ENCODE measurements at regions not wholly inside any gene's neighbourhood (a gene's known extent, or its start where the extent isn't known, plus 50 kb on each side); places are given as distances from the start of the nearest gene placed in this dataset.

DNA sequence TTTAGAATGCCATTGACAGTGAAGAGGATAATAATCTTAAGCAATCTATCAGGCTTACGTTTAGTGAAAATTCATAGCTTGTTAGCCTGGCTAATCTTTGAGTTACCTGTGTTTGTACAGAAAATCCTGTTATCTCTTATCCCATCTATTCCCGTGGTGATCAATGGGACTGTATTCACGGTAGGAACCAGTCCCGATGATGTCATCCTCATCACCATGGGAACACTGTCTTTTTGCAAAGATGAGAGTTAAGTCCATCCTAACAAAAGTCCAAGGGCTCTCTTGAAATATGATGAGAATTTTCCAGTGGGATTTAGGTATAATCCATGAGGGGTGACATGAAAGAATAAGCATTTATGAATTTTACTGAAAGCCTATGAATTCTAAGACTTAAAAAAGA, 762.2 kb downstream of the ETS1 start:
- ChIA-PET POLR2A (no interaction called here), CTCF (no interaction called here)
- H3K4me1 Mint-ChIP-seq = no peaks in the 10 kb centered on the region
- no peak overlapping the region for H3K4me3 Mint-ChIP-seq
- H3K27me3 Mint-ChIP-seq = peaks cover 10 to 54% (median 38%) of the 10 kb centered on the region in 5 donors
- H3K27ac ChIP-seq (ENCODE audit: low read depth, low read length) = no peak overlapping the region
- H3K9me3 ChIP-seq (ENCODE audit: control insufficient read depth in 2 of 3, low read length in 3 of 3) = no peaks in the 10 kb centered on the region
- no peaks in the 10 kb centered on the region for H3K27me3 ChIP-seq (ENCODE audit: control insufficient read depth in 2 of 2, insufficient read depth in 2 of 2, low read length in 2 of 2)
- H3K4me1 ChIP-seq (ENCODE audit: control insufficient read depth in 2 of 2, insufficient read depth in 2 of 2, low read length in 2 of 2) = no peaks in the 10 kb centered on the region
- peaks cover 0 to 3% (median 0%) of the 10 kb centered on the region in 11 donors for H3K9me3 Mint-ChIP-seq
- H3K36me3 Mint-ChIP-seq = no peaks in the 10 kb centered on the region
- DNase-seq = no peak
- intact Hi-C loops (cut with micrococcal nuclease) = no loop called here
- no peaks in the 10 kb centered on the region for H3K36me3 ChIP-seq (ENCODE audit: control insufficient read depth in 2 of 3, insufficient read depth in 3 of 3, low read length in 3 of 3)
- H3K4me3 ChIP-seq (ENCODE audit: low read length) = no peak overlapping the region
- no peak for ATAC-seq
- H3K27ac Mint-ChIP-seq = no peak overlapping the region

DNA sequence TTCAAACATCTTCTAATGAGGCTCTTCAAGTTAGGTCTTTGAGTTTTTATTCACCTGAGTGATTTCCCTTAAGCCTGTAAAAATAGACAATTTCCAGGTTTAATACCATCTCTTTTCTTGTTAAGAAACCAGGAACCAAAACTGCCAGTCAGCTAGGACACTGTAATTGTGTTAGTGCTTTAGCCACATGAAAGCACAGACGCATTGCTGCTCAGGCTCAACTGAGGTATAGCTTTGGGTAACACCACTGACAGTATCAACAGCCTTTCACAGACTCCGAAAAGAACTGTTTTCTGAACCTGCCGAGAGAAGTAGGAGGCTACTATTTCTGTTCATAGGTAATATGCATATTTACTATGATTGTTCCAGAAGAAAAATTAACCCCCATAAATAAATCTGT, 768.7 kb downstream of the ETS1 start:
- Histone ChIP-seq H3K27me3 (ENCODE audit: control insufficient read depth in 2 of 2, insufficient read depth in 2 of 2, low read length in 2 of 2) (no peaks in the 10 kb centered on the region), H3K27ac (ENCODE audit: low read depth, low read length) (no peak overlapping the region), H3K4me1 (ENCODE audit: control insufficient read depth in 2 of 2, insufficient read depth in 2 of 2, low read length in 2 of 2) (no peaks in the 10 kb centered on the region), H3K4me3 (ENCODE audit: low read length) (no peak overlapping the region), H3K36me3 (ENCODE audit: control insufficient read depth in 2 of 3, insufficient read depth in 3 of 3, low read length in 3 of 3) (no peaks in the 10 kb centered on the region), H3K9me3 (ENCODE audit: control insufficient read depth in 2 of 3, low read length in 3 of 3) (no peaks in the 10 kb centered on the region)
- Mint-ChIP-seq H3K4me3 (no peak overlapping the region), H3K4me1 (peaks cover 0 to 2% (median 0%) of the 10 kb centered on the region in 7 donors), H3K36me3 (no peaks in the 10 kb centered on the region), H3K27me3 (peaks cover 0 to 27% (median 19%) of the 10 kb centered on the region in 5 donors), H3K27ac (no peak overlapping the region), H3K9me3 (peaks cover 0 to 3% (median 0%) of the 10 kb centered on the region in 11 donors)
- ATAC-seq = no peak
- ChIA-PET CTCF (no interaction called here), POLR2A (no interaction called here)
- no peak for DNase-seq
- intact Hi-C loops (cut with micrococcal nuclease) = no loop called here

DNA sequence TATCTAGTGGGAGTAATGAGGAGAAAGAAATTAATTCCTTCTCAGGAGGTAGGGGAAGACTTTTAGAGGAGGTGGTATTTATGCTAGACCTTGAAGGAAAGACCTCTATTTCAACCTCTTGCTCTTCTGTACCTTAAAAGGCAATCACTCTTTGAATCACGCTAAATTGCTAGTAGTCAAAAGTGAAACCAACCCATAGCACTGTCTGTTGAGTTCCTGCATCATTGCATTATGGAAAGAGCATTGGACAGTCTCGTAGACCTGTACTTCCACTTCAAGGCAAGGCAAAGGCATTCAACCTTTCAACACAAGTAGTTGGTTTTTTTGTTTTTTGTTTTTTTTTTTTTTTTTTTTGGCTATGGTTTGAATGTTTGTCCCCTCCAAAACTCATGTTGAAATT, 770.4 kb downstream of the ETS1 start:
- Mint-ChIP-seq H3K27ac (no peak overlapping the region), H3K9me3 (peaks cover 0 to 2% (median 0%) of the 10 kb centered on the region in 11 donors), H3K36me3 (no peaks in the 10 kb centered on the region), H3K4me1 (peaks cover 0 to 2% (median 0%) of the 10 kb centered on the region in 7 donors), H3K27me3 (peaks cover 2 to 25% (median 7%) of the 10 kb centered on the region in 5 donors), H3K4me3 (peak overlapping the region in 1 of 10 donors; percentile 11)
- no peaks in the 10 kb centered on the region for H3K4me1 ChIP-seq (ENCODE audit: control insufficient read depth in 2 of 2, insufficient read depth in 2 of 2, low read length in 2 of 2)
- H3K27me3 ChIP-seq (ENCODE audit: control insufficient read depth in 2 of 2, insufficient read depth in 2 of 2, low read length in 2 of 2) = no peaks in the 10 kb centered on the region
- POLR2A ChIA-PET = no interaction called here
- no peak overlapping the region for H3K4me3 ChIP-seq (ENCODE audit: low read length)
- no peaks in the 10 kb centered on the region for H3K36me3 ChIP-seq (ENCODE audit: control insufficient read depth in 2 of 3, insufficient read depth in 3 of 3, low read length in 3 of 3)
- no peak for ATAC-seq
- intact Hi-C loops (cut with micrococcal nuclease) = no loop called here
- DNase-seq = no peak
- H3K27ac ChIP-seq (ENCODE audit: low read depth, low read length) = no peak overlapping the region
- CTCF ChIA-PET = no interaction called here
- no peaks in the 10 kb centered on the region for H3K9me3 ChIP-seq (ENCODE audit: control insufficient read depth in 2 of 3, low read length in 3 of 3)

DNA sequence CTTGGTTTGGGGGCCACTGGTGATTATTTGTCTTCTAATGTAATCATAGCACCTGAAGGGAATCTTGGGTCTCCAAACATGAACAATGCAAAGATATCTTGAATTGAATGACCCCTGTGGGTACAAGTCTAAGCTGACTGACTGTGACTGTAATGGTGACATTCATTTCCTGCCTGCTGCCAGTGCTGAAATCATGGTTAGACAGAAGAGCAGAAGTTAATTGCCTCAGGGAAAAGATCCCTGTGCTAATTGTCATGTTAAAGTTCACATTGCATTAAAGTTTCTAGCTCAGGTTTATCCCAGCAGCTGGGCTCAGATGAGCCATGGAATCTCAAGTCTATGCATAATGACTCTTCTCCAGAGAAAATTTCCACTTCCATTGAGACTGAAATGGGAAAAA, 772.0 kb downstream of the ETS1 start:
- H3K36me3 Mint-ChIP-seq = no peaks in the 10 kb centered on the region
- no peaks in the 10 kb centered on the region for H3K36me3 ChIP-seq (ENCODE audit: control insufficient read depth in 2 of 3, insufficient read depth in 3 of 3, low read length in 3 of 3)
- peaks cover 2 to 27% (median 10%) of the 10 kb centered on the region in 5 donors for H3K27me3 Mint-ChIP-seq
- no peak for DNase-seq
- H3K27ac ChIP-seq (ENCODE audit: low read depth, low read length) = no peak overlapping the region
- H3K4me1 ChIP-seq (ENCODE audit: control insufficient read depth in 2 of 2, insufficient read depth in 2 of 2, low read length in 2 of 2) = no peaks in the 10 kb centered on the region
- peaks cover 0 to 4% of the 10 kb centered on the region in 2 donors for H3K27me3 ChIP-seq (ENCODE audit: control insufficient read depth in 2 of 2, insufficient read depth in 2 of 2, low read length in 2 of 2)
- H3K9me3 Mint-ChIP-seq = no peaks in the 10 kb centered on the region
- POLR2A ChIA-PET = no interaction called here
- H3K4me3 Mint-ChIP-seq = no peak overlapping the region
- CTCF ChIA-PET = interaction anchor here (0.6 kb wide), 1 partner anchor 34 kb away, joined by 4 read pairs; no protein-coding TSS in a partner anchor
- peaks cover 0 to 2% (median 0%) of the 10 kb centered on the region in 7 donors for H3K4me1 Mint-ChIP-seq
- no peak overlapping the region for H3K27ac Mint-ChIP-seq
- no peaks in the 10 kb centered on the region for H3K9me3 ChIP-seq (ENCODE audit: control insufficient read depth in 2 of 3, low read length in 3 of 3)
- H3K4me3 ChIP-seq (ENCODE audit: low read length) = no peak overlapping the region
- intact Hi-C loops (cut with micrococcal nuclease) = no loop called here
- ATAC-seq = no peak

DNA sequence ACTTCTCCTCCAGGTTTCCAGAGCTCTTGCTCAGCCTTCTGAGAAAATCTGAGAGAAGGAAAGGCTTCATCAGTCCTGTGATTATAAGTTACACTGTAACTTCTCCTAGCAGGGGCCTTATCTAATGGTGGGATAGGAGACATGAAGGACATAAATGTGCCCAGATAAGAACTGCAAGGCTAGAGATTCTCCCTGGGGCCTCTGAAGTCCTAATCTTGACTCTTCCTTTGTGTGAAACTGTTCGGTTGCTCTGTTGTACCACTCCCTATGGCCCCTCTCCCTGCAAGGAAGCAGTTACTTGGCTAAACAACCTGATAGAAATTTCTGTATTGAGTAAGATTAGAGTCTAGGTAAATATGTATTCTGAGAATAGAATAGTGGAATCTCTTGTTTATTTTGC, 780.9 kb downstream of the ETS1 start:
- Histone ChIP-seq H3K4me3 (ENCODE audit: low read length) (no peak overlapping the region), H3K27ac (ENCODE audit: low read depth, low read length) (no peak overlapping the region), H3K27me3 (ENCODE audit: control insufficient read depth in 2 of 2, insufficient read depth in 2 of 2, low read length in 2 of 2) (peaks cover 0 to 4% of the 10 kb centered on the region in 2 donors), H3K4me1 (ENCODE audit: control insufficient read depth in 2 of 2, insufficient read depth in 2 of 2, low read length in 2 of 2) (no peaks in the 10 kb centered on the region), H3K36me3 (ENCODE audit: control insufficient read depth in 2 of 3, insufficient read depth in 3 of 3, low read length in 3 of 3) (no peaks in the 10 kb centered on the region), H3K9me3 (ENCODE audit: control insufficient read depth in 2 of 3, low read length in 3 of 3) (no peaks in the 10 kb centered on the region)
- no peak for DNase-seq
- Mint-ChIP-seq H3K27ac (no peak overlapping the region), H3K27me3 (peaks cover 0 to 44% (median 22%) of the 10 kb centered on the region in 5 donors), H3K4me1 (no peaks in the 10 kb centered on the region), H3K9me3 (peaks cover 0 to 3% (median 0%) of the 10 kb centered on the region in 11 donors), H3K4me3 (no peak overlapping the region), H3K36me3 (no peaks in the 10 kb centered on the region)
- no peak for ATAC-seq
- intact Hi-C loops (cut with micrococcal nuclease) = no loop called here
- POLR2A ChIA-PET = no interaction called here
- CTCF ChIA-PET = no interaction called here

DNA sequence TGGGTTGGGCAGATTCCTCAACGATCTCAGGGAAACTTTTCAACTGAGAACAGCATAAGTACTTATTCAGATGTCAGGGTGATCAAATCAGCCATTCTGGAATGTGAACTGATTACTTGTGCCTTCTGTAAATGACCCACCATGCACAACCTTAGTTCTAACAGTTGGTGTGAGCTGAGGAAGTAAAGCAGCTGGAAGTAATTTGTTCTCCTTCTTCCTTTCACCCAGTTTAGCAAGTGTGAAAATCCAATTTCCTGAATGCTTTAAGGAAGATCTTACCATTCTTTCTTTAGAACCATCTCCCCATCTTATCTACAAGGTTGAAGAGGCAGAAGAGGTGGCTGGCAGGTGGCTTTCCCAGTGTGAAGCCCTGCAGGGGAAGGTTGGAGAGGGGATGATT, 781.6 kb downstream of the ETS1 start:
- H3K27ac ChIP-seq (ENCODE audit: low read depth, low read length) = no peak overlapping the region
- intact Hi-C loops (cut with micrococcal nuclease) = no loop called here
- Mint-ChIP-seq H3K4me3 (no peak overlapping the region), H3K9me3 (peaks cover 0 to 3% (median 0%) of the 10 kb centered on the region in 11 donors), H3K27ac (no peak overlapping the region), H3K36me3 (no peaks in the 10 kb centered on the region), H3K4me1 (no peaks in the 10 kb centered on the region), H3K27me3 (peaks cover 0 to 43% (median 19%) of the 10 kb centered on the region in 5 donors)
- no peaks in the 10 kb centered on the region for H3K4me1 ChIP-seq (ENCODE audit: control insufficient read depth in 2 of 2, insufficient read depth in 2 of 2, low read length in 2 of 2)
- ChIA-PET CTCF (no interaction called here), POLR2A (no interaction called here)
- no peak overlapping the region for H3K4me3 ChIP-seq (ENCODE audit: low read length)
- H3K9me3 ChIP-seq (ENCODE audit: control insufficient read depth in 2 of 3, low read length in 3 of 3) = no peaks in the 10 kb centered on the region
- no peaks in the 10 kb centered on the region for H3K36me3 ChIP-seq (ENCODE audit: control insufficient read depth in 2 of 3, insufficient read depth in 3 of 3, low read length in 3 of 3)
- ATAC-seq (no peak), DNase-seq (no peak)
- H3K27me3 ChIP-seq (ENCODE audit: control insufficient read depth in 2 of 2, insufficient read depth in 2 of 2, low read length in 2 of 2) = peaks cover 0 to 3% of the 10 kb centered on the region in 2 donors

DNA sequence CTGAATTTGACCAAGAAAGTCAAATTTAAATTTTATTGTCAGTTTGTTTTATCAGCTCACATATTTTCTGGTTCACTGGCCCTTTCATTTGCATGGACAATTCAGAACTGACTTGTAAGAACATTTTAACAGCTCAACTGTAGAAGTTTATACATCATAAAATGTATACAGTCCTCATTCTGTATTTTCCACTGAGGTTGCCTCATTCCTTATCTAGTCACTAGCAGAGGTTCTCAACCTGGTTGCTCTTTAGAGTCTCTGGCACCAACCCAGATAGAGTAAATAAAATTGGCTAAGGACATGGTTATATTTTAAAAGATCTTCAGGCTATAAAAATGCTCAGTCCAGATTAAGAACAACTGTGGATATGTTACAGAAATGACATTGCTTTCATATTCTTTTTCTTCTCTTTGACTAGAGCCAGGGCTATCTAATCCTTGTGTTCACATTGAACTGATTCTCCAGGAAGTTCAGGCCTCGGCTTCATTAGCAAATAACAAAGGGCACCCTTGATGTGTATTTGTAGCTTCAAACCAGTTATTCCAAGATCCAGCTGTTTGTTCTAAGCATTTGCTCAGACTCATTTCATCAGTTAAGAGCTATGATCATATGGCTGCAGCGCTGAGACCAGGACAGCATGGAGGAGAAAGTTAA, 782.5 kb downstream of the ETS1 start:
- intact Hi-C loops (cut with micrococcal nuclease) = no loop called here
- Histone ChIP-seq H3K36me3 (ENCODE audit: control insufficient read depth in 2 of 3, insufficient read depth in 3 of 3, low read length in 3 of 3) (no peaks in the 10 kb centered on the region), H3K9me3 (ENCODE audit: control insufficient read depth in 2 of 3, low read length in 3 of 3) (no peaks in the 10 kb centered on the region), H3K4me3 (ENCODE audit: low read length) (no peak overlapping the region), H3K4me1 (ENCODE audit: control insufficient read depth in 2 of 2, insufficient read depth in 2 of 2, low read length in 2 of 2) (no peaks in the 10 kb centered on the region), H3K27ac (ENCODE audit: low read depth, low read length) (no peak overlapping the region), H3K27me3 (ENCODE audit: control insufficient read depth in 2 of 2, insufficient read depth in 2 of 2, low read length in 2 of 2) (no peaks in the 10 kb centered on the region)
- no peak overlapping the region for H3K4me3 Mint-ChIP-seq
- ATAC-seq (no peak), DNase-seq (no peak)
- no peaks in the 10 kb centered on the region for H3K36me3 Mint-ChIP-seq
- H3K9me3 Mint-ChIP-seq = peaks cover 0 to 3% (median 0%) of the 10 kb centered on the region in 11 donors
- POLR2A ChIA-PET = no interaction called here
- CTCF ChIA-PET = no interaction called here
- peaks cover 0 to 42% (median 20%) of the 10 kb centered on the region in 5 donors for H3K27me3 Mint-ChIP-seq
- no peaks in the 10 kb centered on the region for H3K4me1 Mint-ChIP-seq
- H3K27ac Mint-ChIP-seq = no peak overlapping the region

Measured in naive thymus-derived CD4-positive, alpha-beta T cell (primary cell).